ENCODE measurements at regions not wholly inside any gene's neighbourhood (a gene's known extent, or its start where the extent isn't known, plus 50 kb on each side); places are given as distances from the start of the nearest gene placed in this dataset.
A peak's percentile ranks its signal among the peaks of the same experiment; 100 is the strongest.

- Histone ChIP-seq H2AFZ (ENCODE audit: control insufficient read depth, low read depth, low read length) (no peak overlapping the region), H3K27ac (ENCODE audit: control insufficient read depth, insufficient read depth) (no peak overlapping the region), H3K27me3 (replicated peaks in 1 of 2; ENCODE audit: control insufficient read depth in 2 of 2, insufficient read depth in 2 of 2, low read length in 1 of 2) (no peaks in the 10 kb centered on the region), H4K20me1 (ENCODE audit: control insufficient read depth, insufficient read depth) (no peaks in the 10 kb centered on the region), H3K9me3 (replicated peaks; ENCODE audit: control insufficient read depth, insufficient read depth, low read length) (no peaks in the 10 kb centered on the region), H3K4me3 (no peak overlapping the region), H3K79me2 (ENCODE audit: control insufficient read depth, insufficient read depth, low read length) (no peaks in the 10 kb centered on the region), H3K36me3 (ENCODE audit: control insufficient read depth in 2 of 2, insufficient read depth in 2 of 2, low read length in 1 of 2) (no peaks in the 10 kb centered on the region), H3K4me2 (ENCODE audit: control insufficient read depth, insufficient read depth) (no peak overlapping the region), H3K9ac (ENCODE audit: control insufficient read depth, insufficient read depth, low read length) (no peak overlapping the region), H3K4me1 (ENCODE audit: control insufficient read depth, insufficient read depth, low read length) (no peaks in the 10 kb centered on the region)
- no peak for ATAC-seq
- no peak for DNase-seq (ENCODE audit: low read depth, low spot score)
- no TSS peak for BruUV-seq (replicated peaks)
- WGBS (ENCODE audit: insufficient coverage, insufficient replicate concordance, low lambda C conversion rate, missing lambda C conversion rate), result 2% methylated on average over 2 of the region's 2 CpGs
- intact Hi-C loops (cut with micrococcal nuclease; ENCODE audit: unreplicated experiment), result no loop called here
- CTCF ChIA-PET, result no interaction called here
- in situ Hi-C loops (cut with MboI), result no loop called here
- peak; percentile 33; the same call in 1 of the 2 replicates for TF ChIP-seq RUNX3 (IDR thresholded peaks at IDR 0.05; ENCODE audit: low read length)
- no peak for TF ChIP-seq NR2F1 (conservative IDR thresholded peaks at IDR 0.05)
- POLR2A ChIA-PET, result no interaction called here
- SMC1A ChIA-PET (ENCODE audit: uncharacterized antibody, unreplicated experiment), result interaction anchor here (1.0 kb wide), 1 partner anchor 115 kb away, joined by 3 read pairs; no protein-coding TSS in a partner anchor
- FAIRE-seq, result no peak
- RAD21 ChIA-PET (ENCODE audit: unreplicated experiment), result no interaction called here
These were observed 485.2 kb upstream of the ROBO2 start for GRCh38 chr3:76554707-76555106.

- DNase-seq (ENCODE audit: low read depth, low spot score), result no peak
- ChIA-PET CTCF (interaction anchor here (1.6 kb wide), 1 partner anchor 8 kb away, joined by 12 read pairs; no protein-coding TSS in a partner anchor), RAD21 (ENCODE audit: unreplicated experiment) (no interaction called here), POLR2A (no interaction called here), SMC1A (ENCODE audit: uncharacterized antibody, unreplicated experiment) (no interaction called here)
- Histone ChIP-seq H3K27me3 (replicated peaks in 1 of 2; ENCODE audit: control insufficient read depth in 2 of 2, insufficient read depth in 2 of 2, low read length in 1 of 2) (no peaks in the 10 kb centered on the region), H3K9ac (ENCODE audit: control insufficient read depth, insufficient read depth, low read length) (no peak overlapping the region), H3K4me2 (ENCODE audit: control insufficient read depth, insufficient read depth) (no peak overlapping the region), H3K9me3 (replicated peaks; ENCODE audit: control insufficient read depth, insufficient read depth, low read length) (no peaks in the 10 kb centered on the region), H3K4me3 (no peak overlapping the region), H3K27ac (ENCODE audit: control insufficient read depth, insufficient read depth) (no peak overlapping the region), H3K4me1 (ENCODE audit: control insufficient read depth, insufficient read depth, low read length) (no peaks in the 10 kb centered on the region), H4K20me1 (ENCODE audit: control insufficient read depth, insufficient read depth) (no peaks in the 10 kb centered on the region), H2AFZ (ENCODE audit: control insufficient read depth, low read depth, low read length) (no peak overlapping the region), H3K36me3 (ENCODE audit: control insufficient read depth in 2 of 2, insufficient read depth in 2 of 2, low read length in 1 of 2) (no peaks in the 10 kb centered on the region), H3K79me2 (ENCODE audit: control insufficient read depth, insufficient read depth, low read length) (no peaks in the 10 kb centered on the region)
- no peak for ATAC-seq
- no TSS peak for BruUV-seq (replicated peaks)
- WGBS (ENCODE audit: insufficient coverage, insufficient replicate concordance, low lambda C conversion rate, missing lambda C conversion rate), result 2% methylated on average over 2 of the region's 2 CpGs
- FAIRE-seq, result no peak
- in situ Hi-C loops (cut with MboI), result no loop called here
- no peak for TF ChIP-seq PAX5 (IDR thresholded peaks at IDR 0.05; ENCODE audit: borderline replicate concordance, low read depth, low read length)
- no peak for TF ChIP-seq GABPA (IDR thresholded peaks at IDR 0.05; ENCODE audit: low read depth)
- TF ChIP-seq E2F8 (IDR thresholded peaks at IDR 0.05; ENCODE audit: low read depth, partially characterized antibody), result no peak
- TF ChIP-seq CHD2 (IDR thresholded peaks at IDR 0.05; ENCODE audit: borderline replicate concordance, low read depth, low read length), result no peak
- TF ChIP-seq ZNF622 (IDR thresholded peaks at IDR 0.05), result no peak
- no peak for TF ChIP-seq RELA (IDR thresholded peaks at IDR 0.05; ENCODE audit: borderline replicate concordance, partially characterized antibody)
- no peak for TF ChIP-seq ATF2 (IDR thresholded peaks at IDR 0.05; ENCODE audit: low read length)
- intact Hi-C loops (cut with micrococcal nuclease; ENCODE audit: unreplicated experiment), result no loop called here
These were observed 478.2 kb upstream of the ROBO2 start for GRCh38 chr3:76561494-76562236.
